Tibial nerve (tissue), 3 donors: ENCODE measurements at regions not wholly inside any gene's neighbourhood (a gene's known extent, or its start where the extent isn't known, plus 50 kb on each side); places are given as distances from the start of the nearest gene placed in this dataset.

ENCODE experiments used
- CTCF ChIP-seq, 5 experiments: fragments of 200-600 bp in 3 of 5; fragments of 450-650 bp in 2 of 5; sonication (generic) in 3 of 5; IDR thresholded peaks; one replicate each; pipeline ENCODE4 v1.5.1; 2016 to 2019; ENCODE audit warnings: antibody characterized with exemption in 5 of 5, mild to moderate bottlenecking in 3 of 5, moderate library complexity in 2 of 5
- POLR2A ChIP-seq, 2 donors: fragments of 450-650 bp; IDR thresholded peaks; one replicate each; pipeline ENCODE4 v1.6.1; 2017; ENCODE audit warnings: antibody characterized with exemption in 2 of 2, mild to moderate bottlenecking in 2 of 2, moderate library complexity in 2 of 2

GRCh38 chr3:11703146-11703545 is 59.4 kb upstream of the VGLL4 start:
- TF ChIP-seq POLR2A (IDR thresholded peaks at IDR 0.05) (no peak), CTCF (IDR thresholded peaks at IDR 0.05) (no peak)
